GM21381 (cell line): ENCODE measurements at regions not wholly inside any gene's neighbourhood (a gene's known extent, or its start where the extent isn't known, plus 50 kb on each side); places are given as distances from the start of the nearest gene placed in this dataset.

Experiments
- ATAC-seq: cut with Tn5 transposase; IDR thresholded peaks from one replicate; pipeline ENCODE4 v1.9.1; 2021; ENCODE audit warnings: mild to moderate bottlenecking, moderate library complexity; ENCODE audit not compliant: unreplicated experiment

DNA sequence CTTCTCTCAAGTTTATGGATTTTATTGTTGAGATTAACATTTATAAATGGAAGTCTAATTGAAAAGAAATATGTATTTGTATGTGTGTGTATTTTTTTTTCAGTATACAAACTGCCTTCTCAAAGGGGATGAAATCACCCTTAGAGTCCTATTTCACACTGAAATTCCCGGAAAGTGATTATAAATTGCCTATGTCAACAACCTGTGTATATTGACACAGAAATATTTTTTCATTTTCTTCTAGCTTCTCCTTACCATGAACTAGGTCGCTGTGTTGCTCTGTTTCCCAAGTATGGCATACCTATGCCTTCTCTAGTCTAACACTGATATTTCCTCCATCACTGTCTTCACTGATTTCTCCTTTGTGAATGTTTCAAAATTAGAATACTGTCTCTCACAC, 444.0 kb upstream of the AZI2 start:
- ATAC-seq = no peak

DNA sequence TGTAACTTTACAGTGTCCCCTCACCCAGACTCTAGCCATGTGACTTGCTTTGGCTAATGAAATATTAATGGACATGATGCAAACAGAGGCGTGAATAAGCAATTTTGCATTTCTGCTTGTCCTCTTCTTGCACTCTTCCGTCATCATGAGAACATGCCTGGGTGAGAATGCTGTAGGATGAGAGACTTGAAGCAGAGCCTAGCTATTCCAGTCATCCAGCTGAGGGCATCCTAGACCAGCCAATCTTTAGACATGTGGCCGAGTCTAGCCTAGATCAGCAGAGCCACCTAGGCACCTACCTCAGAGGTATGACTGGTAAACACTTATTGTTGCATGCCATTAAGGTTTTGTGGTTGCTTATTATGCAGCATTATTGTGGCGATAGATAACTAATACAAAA, 450.5 kb upstream of the AZI2 start:
- no peak for ATAC-seq

DNA sequence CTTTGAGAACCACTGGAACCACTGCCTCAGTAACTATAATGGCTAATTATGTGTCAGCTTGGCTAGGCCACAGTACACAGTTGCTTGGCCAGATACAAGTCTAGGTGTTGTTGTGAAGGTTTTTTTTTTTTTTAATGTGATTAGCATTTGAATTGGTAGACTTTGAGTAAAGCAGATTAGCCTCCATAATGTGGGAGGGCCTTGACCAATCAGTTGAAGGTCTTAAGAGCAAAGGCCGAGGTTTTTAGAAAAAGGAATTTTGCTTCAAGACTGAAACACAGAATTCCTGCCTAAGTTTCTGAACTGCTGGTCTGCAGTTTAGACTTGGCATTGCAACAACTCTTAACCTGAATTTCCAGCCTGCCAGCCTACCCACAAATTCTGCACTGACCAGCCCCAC, 451.6 kb upstream of the AZI2 start:
- no peak for ATAC-seq

DNA sequence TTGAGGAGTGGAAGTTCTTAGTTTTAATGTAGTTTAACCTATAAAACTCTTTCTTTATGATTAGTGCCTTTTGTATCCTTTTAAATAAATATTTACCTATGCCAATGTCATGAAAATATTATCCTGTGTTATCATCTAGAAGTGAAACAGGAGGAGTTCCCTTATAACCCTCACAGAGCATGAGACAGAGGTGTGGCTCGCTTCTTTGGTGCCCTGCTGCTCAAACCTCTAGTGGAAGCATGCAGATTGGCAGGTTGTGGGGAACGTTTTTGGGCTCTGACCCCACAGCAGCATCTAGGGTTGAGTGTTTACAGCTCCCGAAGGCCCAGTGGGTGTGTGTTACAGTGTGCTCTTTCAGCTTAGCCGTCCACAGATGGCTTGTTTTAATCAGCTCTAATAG, 459.4 kb upstream of the AZI2 start:
- no peak for ATAC-seq

DNA sequence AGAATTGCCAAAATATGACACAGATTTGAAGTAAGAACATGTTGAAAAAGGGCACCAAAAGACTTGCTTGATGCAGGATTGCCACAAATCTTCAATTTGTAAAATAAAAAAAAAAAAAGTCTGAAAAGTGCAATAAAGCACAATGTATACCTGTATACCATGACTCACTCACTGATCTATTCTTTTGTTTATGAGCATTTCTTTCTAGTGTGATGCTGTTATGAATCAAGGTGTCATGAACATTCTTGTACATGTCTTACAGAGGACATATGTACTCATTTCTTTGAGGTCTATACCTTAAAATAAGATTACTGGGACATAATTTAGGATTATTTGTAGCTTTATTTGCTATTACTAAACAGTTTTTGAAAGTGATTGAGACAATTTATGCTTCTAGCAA, 464.9 kb upstream of the RBMS3 start:
- no peak for ATAC-seq

DNA sequence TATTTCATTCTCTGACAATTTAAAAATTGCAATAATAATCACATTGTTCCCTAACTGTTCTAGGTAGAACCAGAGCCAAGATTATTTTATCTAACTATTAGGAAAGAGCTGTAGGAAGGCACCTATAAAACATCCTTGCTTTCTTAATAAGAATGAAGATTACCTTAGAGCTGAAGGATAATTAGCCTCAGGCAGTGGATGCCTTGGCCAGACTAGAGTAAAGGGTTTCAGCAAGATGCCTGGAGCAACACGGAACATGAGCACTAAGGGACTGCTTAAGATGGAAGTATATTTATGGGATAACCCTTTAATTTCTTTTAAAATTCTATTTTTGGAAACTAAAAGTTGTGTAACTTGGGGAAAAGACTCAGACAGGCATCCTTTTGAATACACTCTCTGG, 456.6 kb upstream of the RBMS3 start:
- ATAC-seq = no peak

DNA sequence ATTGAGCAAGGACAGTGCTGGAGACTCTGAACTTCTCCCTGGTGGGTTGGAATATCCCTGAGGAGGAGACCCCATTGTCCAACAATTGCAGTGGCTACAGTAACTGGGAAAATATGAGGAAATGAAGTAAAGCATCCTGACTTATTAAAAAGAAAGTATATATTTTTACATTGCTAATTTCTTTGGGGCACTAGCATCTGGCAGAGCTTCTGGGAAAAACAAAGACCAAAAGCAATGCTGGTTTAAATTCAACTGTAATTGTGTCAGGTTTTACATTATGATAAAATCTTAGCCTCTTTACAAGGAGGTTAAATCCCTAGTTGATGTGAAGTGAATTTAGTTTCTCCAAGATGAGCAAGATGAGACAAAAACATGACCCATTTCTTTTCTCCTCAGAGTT, 454.0 kb upstream of the RBMS3 start:
- no peak for ATAC-seq

DNA sequence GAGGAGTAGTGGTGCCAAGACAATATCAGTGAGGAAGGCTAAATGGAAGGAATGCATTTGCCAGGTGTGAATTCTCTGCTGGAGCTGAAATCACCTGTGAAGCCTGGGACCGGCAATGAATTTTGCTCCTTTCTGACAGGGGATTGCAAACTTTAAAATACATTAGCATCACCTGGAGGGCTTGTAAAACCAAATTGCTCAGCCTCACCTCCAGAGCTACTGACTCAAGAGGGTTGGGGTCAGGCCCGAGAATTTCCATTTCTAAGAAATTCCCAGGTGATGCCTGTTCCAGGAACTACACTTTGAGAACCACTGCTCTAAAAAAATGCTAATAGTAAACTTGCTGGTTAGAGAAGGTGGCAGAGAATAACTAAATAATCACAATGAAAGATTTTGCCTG, 445.6 kb upstream of the RBMS3 start:
- ATAC-seq = no peak

DNA sequence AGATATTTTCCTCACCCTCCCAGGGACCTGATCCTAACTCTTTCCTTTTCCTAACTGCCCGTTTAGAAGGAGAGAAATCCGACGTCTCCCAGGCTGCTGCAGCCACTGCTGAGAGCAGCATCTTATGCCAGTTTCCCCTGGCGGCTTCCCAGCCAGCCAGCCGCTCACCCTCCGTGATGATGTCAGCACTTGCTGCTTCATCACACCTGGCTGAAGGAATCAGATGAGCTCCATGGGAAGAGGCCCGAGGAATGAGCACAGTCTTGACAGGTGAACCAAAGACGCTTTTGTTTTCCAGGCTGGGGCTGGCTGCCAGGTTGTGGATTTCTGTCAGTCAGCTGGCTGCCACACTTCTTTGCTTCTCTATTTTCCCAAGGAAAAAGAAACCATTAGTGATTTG, 445.1 kb upstream of the RBMS3 start:
- no peak for ATAC-seq

DNA sequence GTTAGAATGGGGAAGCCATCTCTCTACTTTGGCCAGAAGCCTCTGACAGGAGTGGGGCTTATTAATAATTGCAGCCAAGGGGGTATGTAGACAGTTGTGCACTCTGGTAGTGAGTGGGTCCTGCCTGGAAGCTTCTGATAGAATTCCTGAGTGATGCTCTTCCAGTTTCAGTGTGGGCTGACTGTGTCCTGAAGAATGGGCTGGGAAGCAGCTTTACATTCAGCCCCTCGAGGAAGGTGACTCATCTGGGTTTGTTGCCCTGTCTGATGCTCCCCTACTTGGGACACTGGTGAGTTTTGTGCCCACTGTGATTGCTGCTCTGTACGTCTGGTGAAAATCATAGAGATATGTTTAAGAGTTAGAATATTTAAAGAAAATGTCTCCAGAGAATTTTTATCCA, 444.7 kb upstream of the RBMS3 start:
- ATAC-seq = no peak

DNA sequence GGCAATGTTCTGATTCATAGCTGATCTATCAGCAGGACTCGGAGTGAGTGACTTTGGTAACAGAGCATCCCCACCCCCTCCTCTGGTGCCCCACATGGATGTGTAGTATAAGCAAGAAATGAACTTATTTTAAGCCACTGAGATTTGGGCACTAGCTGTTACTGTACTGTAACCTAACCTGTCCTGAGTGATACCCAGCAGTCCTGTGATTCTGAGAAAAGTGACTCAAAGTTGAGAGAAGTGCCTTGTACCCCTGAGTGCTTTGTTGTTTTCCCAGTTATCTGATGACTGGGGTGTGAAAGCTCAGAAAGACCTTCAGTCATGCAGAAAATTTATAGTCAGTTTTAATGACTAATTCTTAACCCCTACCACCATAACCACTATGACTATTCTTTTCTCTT, 439.9 kb upstream of the RBMS3 start:
- peak; percentile 79 for ATAC-seq

DNA sequence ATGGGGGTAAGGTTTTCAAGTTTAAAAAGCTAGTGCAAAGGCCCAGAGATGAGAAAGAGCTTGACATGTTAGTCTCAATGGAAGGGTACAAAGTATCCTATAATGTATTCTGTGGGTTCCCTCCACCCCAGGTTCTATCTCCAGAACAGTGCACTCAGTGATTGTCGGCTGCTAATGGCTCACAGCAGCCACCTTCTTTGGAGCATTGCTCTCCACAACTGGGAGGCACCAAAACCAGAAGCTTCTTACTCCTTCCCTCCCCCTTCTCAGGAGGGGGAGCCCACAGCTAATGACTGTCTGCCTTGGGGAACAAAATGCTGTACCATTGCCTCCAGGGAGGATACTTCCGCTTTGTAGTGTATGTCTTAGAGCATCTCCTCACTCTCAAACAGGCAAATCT, 439.4 kb upstream of the RBMS3 start:
- peak; percentile 11 for ATAC-seq

DNA sequence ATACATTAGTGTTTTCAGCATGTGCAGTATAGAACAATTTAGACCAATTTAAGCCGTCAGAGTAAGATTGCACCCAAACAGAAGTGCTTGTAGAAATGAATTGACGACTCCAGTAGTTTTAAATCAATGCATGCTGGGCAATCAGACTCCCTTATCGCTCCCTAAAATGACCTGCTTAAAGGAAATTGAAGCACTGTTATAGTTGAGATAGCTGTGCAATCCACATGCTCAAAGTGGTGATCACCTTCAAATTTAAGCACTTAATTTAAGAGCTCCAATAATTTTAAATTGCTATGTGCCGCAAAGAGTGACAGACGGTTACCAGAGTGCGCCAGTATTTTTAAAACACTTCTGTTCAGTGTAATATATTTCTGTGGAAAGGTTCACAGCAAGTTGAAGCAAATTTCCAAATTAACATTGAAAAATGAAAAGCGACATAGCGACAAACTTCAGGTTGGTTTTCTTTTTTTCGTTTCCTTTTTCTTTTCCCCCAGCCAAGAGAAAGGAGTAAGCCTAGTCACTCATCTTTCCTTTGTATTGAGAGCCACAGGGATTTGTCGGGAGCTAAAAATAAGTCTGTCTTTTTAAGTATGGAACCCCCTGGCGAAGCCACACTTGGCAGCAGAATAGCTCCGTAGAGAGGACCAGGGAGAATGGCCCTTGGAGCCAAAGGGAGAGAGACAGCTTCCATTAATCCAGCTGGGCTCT, 436.4 kb upstream of the RBMS3 start:
- no peak for ATAC-seq

DNA sequence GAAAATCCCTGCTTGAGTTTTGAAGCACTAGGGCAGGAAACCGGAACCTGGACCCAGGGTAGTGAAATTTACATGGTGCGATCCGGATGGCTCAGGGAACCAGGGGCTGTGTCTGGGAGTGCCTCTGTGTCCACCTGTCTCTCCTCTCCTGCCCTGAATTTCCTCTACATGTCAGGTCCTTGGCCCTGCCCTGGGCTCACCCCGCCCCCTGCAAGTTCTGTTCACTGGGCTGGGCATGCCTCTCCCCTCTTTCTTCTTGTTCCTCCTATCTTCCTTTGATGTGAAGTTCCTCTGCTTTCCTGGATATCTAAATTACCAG, 435.9 kb upstream of the RBMS3 start:
- no peak for ATAC-seq

DNA sequence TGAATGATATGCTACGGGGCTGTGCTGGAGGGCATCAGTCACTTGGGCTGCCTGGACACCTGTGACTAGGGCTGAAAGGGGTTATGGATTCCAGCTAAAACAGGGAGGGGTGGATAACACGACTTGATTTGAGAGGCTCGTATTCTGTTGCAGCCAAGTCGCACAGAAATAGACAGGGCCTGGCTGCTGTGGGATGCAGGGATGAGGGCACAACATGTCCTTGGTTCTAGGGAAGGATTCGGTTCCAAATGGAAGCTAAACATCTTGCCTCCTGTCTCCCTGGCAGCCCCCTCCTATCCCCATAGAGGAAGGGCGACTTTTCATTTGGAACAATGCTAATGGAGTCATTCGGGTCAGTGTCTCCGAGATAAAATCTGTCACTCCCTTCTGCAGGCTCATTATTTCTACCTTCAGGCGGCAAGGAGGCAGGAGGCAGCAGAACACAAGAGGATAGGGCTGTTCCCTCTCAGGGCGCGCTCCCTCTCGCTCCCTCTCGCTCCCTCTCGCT, 433.8 kb upstream of the RBMS3 start:
- ATAC-seq = no peak

DNA sequence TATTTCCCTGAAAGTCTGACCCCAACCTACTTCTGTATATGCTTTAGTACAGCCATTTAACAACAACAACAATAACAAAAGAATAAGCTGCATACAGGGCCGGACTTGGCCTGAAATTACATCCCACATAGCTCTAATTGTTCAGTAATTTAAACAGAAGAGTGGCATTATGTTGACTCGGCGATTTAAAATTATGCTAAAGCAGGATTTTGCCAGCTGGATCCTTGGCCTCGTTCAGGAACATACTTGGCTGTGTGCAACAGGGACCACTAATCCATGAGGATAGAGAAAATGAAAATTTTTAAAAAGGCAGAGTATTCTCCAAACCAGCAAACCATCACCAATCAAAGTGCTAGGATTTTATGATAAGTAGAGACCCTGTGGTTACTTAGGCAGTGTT, 433.1 kb upstream of the RBMS3 start:
- ATAC-seq = no peak

DNA sequence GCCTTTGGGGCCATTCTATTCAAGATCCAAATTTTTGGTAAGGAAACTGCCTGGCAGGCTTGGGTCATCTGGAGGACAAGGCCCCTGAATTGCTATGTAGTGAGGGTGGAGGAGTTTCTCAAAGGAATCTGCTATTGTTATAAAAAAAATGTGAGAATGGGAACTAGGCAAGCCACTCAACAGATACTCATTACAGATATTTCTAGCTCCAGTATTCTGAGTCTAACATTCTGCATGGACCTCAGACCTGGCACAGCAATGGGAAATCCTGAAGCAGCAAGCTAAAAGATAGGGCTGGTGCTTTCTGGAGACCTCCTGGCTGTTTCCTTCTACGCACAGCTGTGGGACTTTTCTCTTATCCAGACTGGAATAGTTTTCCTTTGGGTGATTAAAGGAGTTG, 430.7 kb upstream of the RBMS3 start:
- no peak for ATAC-seq

DNA sequence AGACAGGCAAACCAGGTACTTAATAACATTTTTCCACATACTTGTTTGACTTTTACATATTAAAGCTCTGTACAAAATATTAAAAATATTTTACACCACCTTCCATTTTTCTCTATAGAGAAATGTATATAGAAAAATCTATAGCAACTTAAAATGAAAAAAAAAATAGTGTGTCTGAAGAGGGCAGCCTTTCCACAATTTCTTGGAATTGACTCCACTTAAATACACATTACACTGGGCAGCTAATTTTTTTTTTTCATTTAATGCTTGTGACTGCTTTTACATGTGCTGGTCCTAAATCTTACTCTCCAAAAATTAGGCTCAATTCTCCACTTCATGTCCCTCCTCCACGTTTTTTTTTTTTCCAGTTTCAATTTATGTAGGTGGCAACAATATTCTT, 427.0 kb upstream of the RBMS3 start:
- no peak for ATAC-seq

DNA sequence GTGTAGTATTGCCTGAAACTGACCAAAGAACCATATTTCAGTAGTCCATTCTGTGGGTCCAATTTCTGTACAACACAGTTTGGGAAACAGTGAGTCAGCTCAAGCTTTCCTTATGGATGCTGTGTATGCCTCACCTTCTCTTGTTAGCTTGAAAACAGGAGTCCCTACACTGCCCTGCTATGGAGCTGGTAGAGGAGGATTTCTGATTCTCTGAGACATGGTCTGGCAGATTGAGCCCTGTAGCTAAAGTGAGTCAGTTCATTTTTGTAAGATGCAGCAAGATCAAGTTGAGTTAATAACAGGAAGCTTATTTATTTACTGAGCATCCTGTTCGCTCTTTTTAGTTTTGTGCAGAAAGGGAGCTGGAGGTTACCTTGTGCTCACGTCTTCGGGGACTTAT, 424.1 kb upstream of the RBMS3 start:
- no peak for ATAC-seq

DNA sequence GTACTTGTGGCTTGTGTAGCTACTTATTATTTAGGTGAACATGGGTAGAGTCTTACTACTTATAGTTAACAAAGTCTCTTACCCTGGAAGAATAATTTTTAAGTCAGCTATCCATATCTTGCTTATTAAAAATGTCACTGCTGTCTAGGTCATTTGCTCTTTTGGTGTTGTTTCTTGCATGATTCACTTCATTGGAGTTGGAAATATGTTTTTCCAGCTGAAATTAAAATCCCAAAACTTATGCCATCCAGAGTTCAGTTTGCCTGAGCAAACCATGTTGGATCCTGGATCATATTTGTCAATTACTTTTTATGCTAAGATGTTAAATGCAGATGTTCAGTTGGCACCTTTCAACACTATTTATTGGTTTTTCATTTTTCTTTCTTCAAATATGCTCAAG, 421.0 kb upstream of the RBMS3 start:
- ATAC-seq = no peak

DNA sequence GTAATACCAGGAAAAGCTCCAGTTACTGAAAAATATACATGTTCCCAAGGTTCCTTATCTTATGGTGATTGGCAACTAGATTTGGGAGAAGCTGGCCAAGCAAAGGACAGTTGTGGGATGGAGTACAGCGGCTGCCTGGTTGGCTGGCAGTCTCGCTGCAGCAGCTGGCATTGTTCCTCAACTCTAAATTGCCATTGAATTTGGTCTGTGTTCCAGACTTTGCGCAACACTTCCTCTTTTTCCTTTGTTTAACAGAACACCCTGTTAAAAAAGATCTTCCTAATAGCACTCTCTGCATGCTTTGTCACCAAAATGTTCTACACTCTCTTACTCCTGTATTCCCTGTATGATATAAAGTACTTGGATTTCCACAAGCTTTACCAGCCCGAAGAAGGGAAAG, 420.6 kb upstream of the RBMS3 start:
- no peak for ATAC-seq

DNA sequence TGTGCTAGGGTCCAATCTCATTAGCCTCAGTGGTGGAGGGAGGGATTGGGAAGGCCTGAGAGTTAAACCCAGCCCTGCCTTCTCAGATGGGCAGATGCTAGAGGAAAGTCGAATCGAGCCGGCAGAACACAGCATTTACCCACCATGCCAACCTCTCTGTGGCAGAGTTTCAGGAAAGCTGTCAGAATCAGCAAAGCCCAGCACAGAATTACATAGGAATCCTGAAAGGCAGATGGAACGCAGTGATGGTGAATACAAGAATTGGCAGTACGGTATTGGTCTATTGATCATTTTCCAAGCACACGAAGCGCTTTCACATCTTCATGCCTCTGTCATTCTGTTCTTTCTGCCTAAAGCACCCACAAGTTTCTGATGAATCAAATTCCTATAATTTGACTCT, 417.7 kb upstream of the RBMS3 start:
- ATAC-seq = no peak

DNA sequence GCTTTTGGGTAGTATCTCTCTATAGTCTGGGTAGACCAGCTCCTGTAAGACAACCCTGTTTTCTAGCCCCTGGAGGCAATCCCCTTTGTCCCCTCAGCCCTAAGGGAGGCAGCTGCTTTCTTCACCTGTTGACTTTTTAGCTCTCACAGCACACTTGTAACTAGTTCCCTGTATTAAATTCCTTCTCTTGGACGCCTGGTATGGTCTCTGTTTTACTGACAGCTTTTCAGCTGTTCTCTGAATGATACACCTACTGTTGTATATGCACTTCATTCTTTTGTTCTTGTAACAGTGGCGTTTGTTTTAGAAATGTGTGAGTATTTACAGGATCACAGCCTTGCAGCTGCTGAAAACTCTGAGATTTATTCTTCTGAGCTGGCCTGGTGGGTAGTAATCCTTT, 413.0 kb upstream of the RBMS3 start:
- ATAC-seq = no peak

DNA sequence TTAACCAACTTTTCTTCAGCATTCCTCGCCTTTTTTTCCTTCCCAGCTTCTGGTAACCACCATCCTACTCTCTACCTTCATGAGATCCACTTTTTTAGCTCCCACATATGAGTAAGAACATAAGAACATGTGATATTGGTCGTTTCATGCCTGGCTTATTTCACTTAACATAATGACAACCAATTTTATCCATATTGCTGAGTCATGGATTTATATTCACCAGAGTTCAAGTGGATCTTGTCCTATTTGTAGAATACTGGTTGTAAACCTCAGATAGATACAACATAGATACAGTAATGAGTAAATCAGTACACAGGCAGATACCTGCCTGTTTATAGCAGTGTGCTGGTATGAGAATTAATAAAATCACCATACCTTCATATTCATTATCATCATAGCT, 412.0 kb upstream of the RBMS3 start:
- ATAC-seq = no peak
